GM12865 (cell line): ENCODE measurements at regions not wholly inside any gene's neighbourhood (a gene's known extent, or its start where the extent isn't known, plus 50 kb on each side); places are given as distances from the start of the nearest gene placed in this dataset.

Source experiments
- DNase-seq: peaks from one replicate; pipeline ENCODE4 v3.0.0; 2010; ENCODE audit warnings: low read depth
- H3K4me3 ChIP-seq: 2 replicates; pipeline ENCODE4 v1.5.1; 2011; ENCODE audit warnings: mild to moderate bottlenecking, low read depth, low read length, control low read depth
- TF ChIP-seq, protein P1 (sequence below): IDR thresholded peaks from 2 replicates; pipeline ENCODE4 v1.5.1; 2011; ENCODE audit warnings: low read length, control low read depth, low read depth, inconsistent platforms; ENCODE audit not compliant: insufficient read depth; ENCODE audit errors: missing control alignments

DNA sequence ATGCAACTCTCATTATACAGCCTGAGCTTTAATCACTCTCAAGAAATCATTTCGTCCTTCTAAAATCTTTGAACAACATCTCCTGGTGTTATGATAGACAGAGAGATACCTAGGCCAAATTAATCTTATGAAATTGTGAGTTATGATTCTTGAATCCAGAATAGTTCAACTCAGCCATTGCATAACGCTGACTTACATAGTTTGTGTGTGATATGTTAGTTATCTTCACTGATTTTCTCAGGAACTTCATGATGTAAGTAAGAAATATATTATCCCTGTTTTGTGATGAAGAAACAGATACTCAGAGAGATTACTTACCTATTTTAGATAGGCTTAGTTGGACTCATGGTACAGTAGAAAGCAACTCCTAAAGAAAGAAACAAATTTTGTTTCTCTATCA, 684.4 kb downstream of the ZEB2 start:
- H3K4me3 ChIP-seq, result no peak overlapping the region
- no peak for DNase-seq
- TF ChIP-seq, protein P1, sequence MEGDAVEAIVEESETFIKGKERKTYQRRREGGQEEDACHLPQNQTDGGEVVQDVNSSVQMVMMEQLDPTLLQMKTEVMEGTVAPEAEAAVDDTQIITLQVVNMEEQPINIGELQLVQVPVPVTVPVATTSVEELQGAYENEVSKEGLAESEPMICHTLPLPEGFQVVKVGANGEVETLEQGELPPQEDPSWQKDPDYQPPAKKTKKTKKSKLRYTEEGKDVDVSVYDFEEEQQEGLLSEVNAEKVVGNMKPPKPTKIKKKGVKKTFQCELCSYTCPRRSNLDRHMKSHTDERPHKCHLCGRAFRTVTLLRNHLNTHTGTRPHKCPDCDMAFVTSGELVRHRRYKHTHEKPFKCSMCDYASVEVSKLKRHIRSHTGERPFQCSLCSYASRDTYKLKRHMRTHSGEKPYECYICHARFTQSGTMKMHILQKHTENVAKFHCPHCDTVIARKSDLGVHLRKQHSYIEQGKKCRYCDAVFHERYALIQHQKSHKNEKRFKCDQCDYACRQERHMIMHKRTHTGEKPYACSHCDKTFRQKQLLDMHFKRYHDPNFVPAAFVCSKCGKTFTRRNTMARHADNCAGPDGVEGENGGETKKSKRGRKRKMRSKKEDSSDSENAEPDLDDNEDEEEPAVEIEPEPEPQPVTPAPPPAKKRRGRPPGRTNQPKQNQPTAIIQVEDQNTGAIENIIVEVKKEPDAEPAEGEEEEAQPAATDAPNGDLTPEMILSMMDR, result no peak

DNA sequence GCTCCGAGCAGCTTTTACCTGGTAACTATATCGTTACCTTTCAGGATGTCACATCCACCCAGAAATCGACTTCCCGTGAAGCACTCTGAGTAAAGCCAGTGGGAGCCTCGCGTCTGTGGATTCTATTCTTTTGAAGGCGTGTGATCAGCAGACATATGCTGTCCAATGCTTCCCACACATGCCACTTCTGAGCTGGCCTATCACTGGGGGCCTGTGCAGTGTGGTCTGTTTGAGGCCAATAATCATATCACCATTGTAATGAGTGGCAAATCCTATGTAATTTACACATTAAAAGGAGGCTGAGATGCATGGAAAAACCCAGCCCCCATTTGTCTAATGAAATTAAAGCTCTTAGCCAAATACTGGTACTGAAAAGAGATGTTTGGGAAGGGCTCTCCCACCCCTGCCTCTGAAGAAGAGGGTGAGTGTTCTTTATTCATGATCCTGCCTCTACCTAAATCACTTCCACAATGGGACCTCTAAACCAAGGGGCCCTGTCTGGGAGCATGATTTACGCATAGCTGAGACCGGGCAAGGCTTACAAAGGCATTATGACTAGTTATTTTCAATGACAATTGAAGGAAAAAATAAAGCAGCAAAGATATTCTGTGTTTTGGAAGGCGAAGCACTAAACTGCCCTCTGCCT, 686.8 kb downstream of the ZEB2 start:
- DNase-seq, result no peak
- TF ChIP-seq, protein P1, result no peak
- H3K4me3 ChIP-seq, result no peak overlapping the region

DNA sequence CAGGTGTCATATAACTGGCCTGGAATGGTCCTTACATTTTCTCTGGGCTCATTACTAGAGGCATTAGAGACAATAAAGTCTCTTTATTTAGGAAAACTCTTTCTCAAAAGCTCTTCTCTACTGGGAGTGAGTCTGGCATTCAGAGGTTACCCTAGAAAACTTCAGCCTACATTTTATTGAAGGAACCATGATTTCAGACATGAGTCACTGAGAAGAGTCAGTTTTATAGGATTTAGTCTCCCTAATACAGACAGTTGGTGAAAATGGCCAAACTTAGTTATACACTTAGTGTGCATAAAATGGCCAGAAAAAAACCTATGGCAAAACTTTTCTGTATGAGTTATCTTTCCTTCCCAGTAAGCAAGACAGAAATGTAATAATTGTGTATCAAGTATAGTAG, 689.4 kb downstream of the ZEB2 start:
- DNase-seq, result no peak
- no peak overlapping the region for H3K4me3 ChIP-seq
- TF ChIP-seq, protein P1, result no peak

DNA sequence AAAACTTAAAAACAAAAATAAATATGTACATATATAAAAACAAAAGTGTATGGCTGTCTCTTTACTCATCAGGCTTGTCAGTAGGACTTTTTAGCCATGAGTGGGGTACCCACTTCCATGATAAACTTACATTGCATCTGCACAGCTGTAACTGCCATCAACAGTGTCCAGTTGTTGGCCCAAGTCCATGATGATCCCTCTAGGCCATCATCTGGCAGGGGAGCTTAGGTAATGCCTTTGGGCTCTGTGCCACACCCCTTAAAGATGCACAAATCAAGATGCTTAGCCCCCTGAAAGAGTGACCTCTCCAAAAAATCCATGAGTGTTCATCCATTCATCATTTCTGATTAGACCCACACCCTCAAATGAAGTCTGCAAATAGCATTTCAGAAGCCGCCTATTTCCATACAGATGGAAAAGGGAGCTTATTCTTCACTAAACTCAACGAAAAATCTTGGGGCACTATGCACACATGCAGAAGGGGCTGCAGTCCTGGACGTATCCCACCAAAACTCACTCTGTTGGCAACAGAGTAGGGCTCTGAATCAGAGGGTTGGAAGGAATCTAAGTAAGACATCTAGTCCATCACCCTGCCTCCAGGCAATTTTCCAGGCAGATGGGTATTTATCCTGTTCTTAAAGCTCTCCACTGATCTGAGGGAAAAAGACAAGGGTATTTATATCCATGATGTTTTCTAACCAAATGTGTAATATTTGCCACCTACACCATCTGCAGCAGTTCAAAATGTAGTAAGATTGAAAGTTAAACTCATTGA, 691.0 kb downstream of the ZEB2 start:
- DNase-seq, result no peak
- no peak overlapping the region for H3K4me3 ChIP-seq
- TF ChIP-seq, protein P1, result no peak

DNA sequence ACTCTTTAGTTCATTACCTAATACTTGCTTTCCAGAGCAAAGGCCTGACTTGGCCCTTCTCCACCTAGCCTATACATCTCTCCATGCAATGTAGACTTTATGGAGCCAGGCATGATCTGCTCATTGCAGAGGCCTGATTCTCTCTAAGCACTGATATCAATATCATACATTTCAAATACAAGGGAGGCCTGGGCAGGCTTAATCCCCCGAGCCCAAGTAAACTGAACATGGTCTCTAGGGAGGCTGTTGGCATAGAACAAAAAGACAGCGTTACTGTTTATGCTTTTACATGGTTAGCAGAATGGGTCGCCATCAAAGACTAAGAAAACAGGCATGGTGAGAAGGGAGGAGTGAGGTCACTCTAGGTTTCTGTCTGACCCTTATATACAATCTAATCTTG, 695.1 kb downstream of the ZEB2 start:
- TF ChIP-seq, protein P1, result no peak
- no peak overlapping the region for H3K4me3 ChIP-seq
- DNase-seq, result no peak

DNA sequence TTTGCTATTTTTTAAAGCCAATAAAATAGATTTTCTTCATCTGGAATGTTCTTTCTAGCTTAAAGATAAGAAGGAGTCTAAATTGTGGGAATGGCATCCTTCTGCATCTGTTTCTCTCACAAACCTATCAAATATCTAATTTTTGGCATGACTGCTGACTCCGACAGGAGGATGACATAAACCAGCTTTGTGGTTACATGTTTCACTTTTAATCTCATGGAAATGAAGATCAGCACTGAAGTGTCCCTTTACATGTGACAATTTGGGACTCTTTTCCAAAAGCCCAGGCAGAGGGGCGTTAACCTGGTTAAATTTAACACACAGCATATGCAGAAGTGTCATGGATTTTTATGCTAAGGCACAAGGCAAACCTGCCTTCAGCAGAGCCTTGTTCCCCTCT, 694.7 kb downstream of the ARHGAP15 start:
- no peak overlapping the region for H3K4me3 ChIP-seq
- DNase-seq, result no peak
- TF ChIP-seq, protein P1, result no peak

DNA sequence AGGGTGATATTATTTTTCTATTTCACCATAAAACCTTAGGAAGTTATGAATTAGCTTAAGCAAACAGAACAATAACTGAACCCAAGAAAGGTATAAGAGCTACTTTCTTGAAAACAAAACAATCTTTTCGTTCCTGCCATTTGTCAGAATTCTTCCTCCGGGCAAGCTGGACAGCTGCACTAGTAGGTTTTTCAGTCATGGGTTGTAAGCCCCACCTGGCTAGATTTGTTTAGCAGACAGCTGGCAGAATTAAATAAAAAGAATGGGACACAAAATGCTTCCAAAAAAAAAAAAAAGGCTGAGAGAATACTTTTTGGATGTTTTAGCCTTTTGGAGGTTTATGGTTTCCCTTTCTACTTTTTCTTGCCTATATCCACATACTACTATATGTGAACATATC, 694.1 kb downstream of the ARHGAP15 start:
- H3K4me3 ChIP-seq, result no peak overlapping the region
- TF ChIP-seq, protein P1, result no peak
- DNase-seq, result no peak
